WI38 (cell line): ENCODE measurements at regions not wholly inside any gene's neighbourhood (a gene's known extent, or its start where the extent isn't known, plus 50 kb on each side); places are given as distances from the start of the nearest gene placed in this dataset.
"Not testable (repeated sequence)": the region's sequence is repeated elsewhere in the genome, so short reads cannot be mapped to it uniquely, and the experiment has no call there.

ENCODE experiments used
- H3K4me3 ChIP-seq: 2 replicates; pipeline ENCODE4 v1.5.1; 2011; ENCODE audit warnings: low read depth, mild to moderate bottlenecking, control low read depth, low read length
- CTCF ChIP-seq: IDR thresholded peaks from 2 replicates; pipeline ENCODE4 v1.5.1; 2012; ENCODE audit warnings: low read depth, mild to moderate bottlenecking, control low read depth, low read length

GRCh38 chr16:29126616-29127015 lies 141.8 kb downstream of the LAT start:
- H3K4me3 ChIP-seq = no peak overlapping the region
- TF ChIP-seq CTCF = no peak

- no peak for TF ChIP-seq CTCF
- no peak overlapping the region for H3K4me3 ChIP-seq
These were observed 141.2 kb downstream of the LAT start for GRCh38 chr16:29126057-29126494.

GRCh38 chr16:29124828-29125227 lies 140.0 kb downstream of the LAT start:
- no peak overlapping the region for H3K4me3 ChIP-seq
- TF ChIP-seq CTCF = no peak

GRCh38 chr16:29124162-29124561 lies 139.3 kb downstream of the LAT start:
- H3K4me3 ChIP-seq = not testable (repeated sequence)

GRCh38 chr16:29120680-29121079 lies 135.8 kb downstream of the LAT start:
- not testable (repeated sequence) for H3K4me3 ChIP-seq

GRCh38 chr16:29118301-29118957 lies 133.6 kb downstream of the LAT start:
- not testable (repeated sequence) for H3K4me3 ChIP-seq

- H3K4me3 ChIP-seq = no peak overlapping the region
- TF ChIP-seq CTCF = no peak
These were observed 132.8 kb downstream of the LAT start for GRCh38 chr16:29117631-29118030.

GRCh38 chr16:29116980-29117379 lies 132.1 kb downstream of the LAT start:
- TF ChIP-seq CTCF = no peak
- no peak overlapping the region for H3K4me3 ChIP-seq

GRCh38 chr16:29116207-29116606 lies 131.4 kb downstream of the LAT start:
- H3K4me3 ChIP-seq = not testable (repeated sequence)

GRCh38 chr16:29115802-29116141 lies 130.9 kb downstream of the LAT start:
- H3K4me3 ChIP-seq = not testable (repeated sequence)
